GM19035 (cell line): ENCODE measurements at regions not wholly inside any gene's neighbourhood (a gene's known extent, or its start where the extent isn't known, plus 50 kb on each side); places are given as distances from the start of the nearest gene placed in this dataset.
"Not testable (repeated sequence)": the region's sequence is repeated elsewhere in the genome, so short reads cannot be mapped to it uniquely, and the experiment has no call there.

ENCODE experiments used
- ATAC-seq: cut with Tn5 transposase; IDR thresholded peaks from one replicate; pipeline ENCODE4 v1.9.1; 2021; ENCODE audit not compliant: unreplicated experiment

- ATAC-seq = no peak
These were observed 1996.9 kb downstream of the LRRC4C start for GRCh38 chr11:39462506-39462905.

- no peak for ATAC-seq
These were observed 1998.4 kb downstream of the LRRC4C start for GRCh38 chr11:39461066-39461465.

- no peak for ATAC-seq
These were observed 1999.8 kb downstream of the LRRC4C start for GRCh38 chr11:39459606-39460005.

- no peak for ATAC-seq
These were observed 2001.0 kb downstream of the LRRC4C start for GRCh38 chr11:39458481-39458880.

- ATAC-seq = no peak
These were observed 2015.9 kb downstream of the LRRC4C start for GRCh38 chr11:39443424-39444022.

GRCh38 chr11:39442177-39442576, 2017.3 kb downstream of the LRRC4C start:
- ATAC-seq = no peak

- ATAC-seq = no peak
These were observed 2023.8 kb downstream of the LRRC4C start for GRCh38 chr11:39435641-39436040.

- no peak for ATAC-seq
These were observed 2025.0 kb downstream of the LRRC4C start for GRCh38 chr11:39434466-39434865.

- no peak for ATAC-seq
These were observed 2026.5 kb downstream of the LRRC4C start for GRCh38 chr11:39432929-39433328.

GRCh38 chr11:39425226-39425625, 2034.2 kb downstream of the LRRC4C start:
- ATAC-seq = no peak

- no peak for ATAC-seq
These were observed 2047.3 kb downstream of the LRRC4C start for GRCh38 chr11:39412117-39412516.

- ATAC-seq = no peak
These were observed 2073.5 kb downstream of the LRRC4C start for GRCh38 chr11:39385911-39386310.

- ATAC-seq = no peak
These were observed 2084.3 kb downstream of the LRRC4C start for GRCh38 chr11:39374963-39375698.

GRCh38 chr11:39367534-39367933, 2091.9 kb downstream of the LRRC4C start:
- ATAC-seq = no peak

- no peak for ATAC-seq
These were observed 2093.5 kb downstream of the LRRC4C start for GRCh38 chr11:39365809-39366436.

GRCh38 chr11:39363571-39363970, 2095.9 kb downstream of the LRRC4C start:
- ATAC-seq = no peak

GRCh38 chr11:39361557-39361956, 2097.9 kb downstream of the LRRC4C start:
- no peak for ATAC-seq

GRCh38 chr11:39345834-39346442, 2113.5 kb downstream of the LRRC4C start:
- ATAC-seq = no peak

- no peak for ATAC-seq
These were observed 2118.0 kb downstream of the LRRC4C start for GRCh38 chr11:39341461-39341860.

- not testable (repeated sequence) for ATAC-seq
These were observed 2126.4 kb downstream of the LRRC4C start for GRCh38 chr11:39333006-39333405.

GRCh38 chr11:39327302-39327701, 2132.2 kb downstream of the LRRC4C start:
- ATAC-seq = no peak

GRCh38 chr11:39311888-39312287, 2147.6 kb downstream of the LRRC4C start:
- ATAC-seq = not testable (repeated sequence)
